GM21529 (cell line): ENCODE measurements at regions not wholly inside any gene's neighbourhood (a gene's known extent, or its start where the extent isn't known, plus 50 kb on each side); places are given as distances from the start of the nearest gene placed in this dataset.
"Not testable (repeated sequence)": the region's sequence is repeated elsewhere in the genome, so short reads cannot be mapped to it uniquely, and the experiment has no call there.

Experiments
- ATAC-seq: cut with Tn5 transposase; IDR thresholded peaks from one replicate; pipeline ENCODE4 v1.9.1; 2021; ENCODE audit not compliant: unreplicated experiment

DNA sequence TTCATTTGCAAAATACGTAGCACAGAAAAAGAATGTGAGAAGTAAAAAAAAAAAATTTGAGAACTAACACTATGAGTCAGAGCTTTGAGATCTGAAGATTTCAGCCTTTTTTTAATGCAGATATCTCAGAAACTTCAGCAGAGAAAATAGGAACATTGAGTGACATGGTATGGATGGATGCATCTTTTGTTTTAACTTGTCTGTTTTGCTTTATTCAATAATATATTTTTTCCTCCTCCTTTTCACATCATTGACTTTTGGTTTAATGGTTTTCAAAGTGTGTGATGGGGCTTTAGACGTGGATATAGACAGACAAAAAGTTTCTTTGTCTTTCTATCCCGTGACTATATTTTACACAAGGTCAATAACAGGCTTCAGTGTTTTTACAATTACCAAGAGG, 426.7 kb upstream of the FRG2C start:
- no peak for ATAC-seq

DNA sequence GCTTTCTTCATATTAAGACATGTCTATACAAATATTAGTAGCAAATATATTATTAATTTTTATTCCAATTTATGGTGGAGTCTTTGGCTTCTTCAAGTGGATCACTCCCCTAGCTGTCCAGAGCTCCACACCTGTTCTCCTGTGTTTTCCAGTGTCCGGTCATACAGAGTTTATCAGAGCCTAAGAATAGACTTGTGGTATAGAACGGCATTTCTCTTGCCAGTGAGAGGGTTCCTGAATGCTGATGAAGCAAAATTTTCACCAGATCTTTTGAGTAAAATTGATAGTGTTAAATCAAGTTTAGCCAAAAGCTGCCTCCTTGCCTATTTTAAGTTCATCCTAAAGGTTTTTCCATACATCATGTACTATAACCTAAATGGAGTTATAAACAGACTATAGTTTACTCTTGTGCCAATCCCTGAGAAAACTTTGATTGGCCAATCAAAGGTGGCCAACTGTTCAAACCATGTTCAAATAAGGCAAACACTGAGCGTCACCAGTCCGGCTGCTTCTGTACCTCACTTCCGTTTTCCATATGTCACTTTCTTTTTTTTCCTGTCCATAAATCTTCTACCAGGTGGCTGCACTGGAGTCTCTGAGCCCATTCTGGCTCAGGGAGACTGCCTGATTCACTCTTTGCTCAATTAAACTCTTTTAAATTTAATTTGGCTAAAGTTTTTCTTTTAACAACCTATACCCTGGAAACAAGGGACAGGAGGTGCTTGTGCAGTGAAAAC, 422.7 kb upstream of the FRG2C start:
- not testable (repeated sequence) for ATAC-seq

- no peak for ATAC-seq
These were observed 422.0 kb upstream of the FRG2C start for GRCh38 chr3:75242012-75242735.

DNA sequence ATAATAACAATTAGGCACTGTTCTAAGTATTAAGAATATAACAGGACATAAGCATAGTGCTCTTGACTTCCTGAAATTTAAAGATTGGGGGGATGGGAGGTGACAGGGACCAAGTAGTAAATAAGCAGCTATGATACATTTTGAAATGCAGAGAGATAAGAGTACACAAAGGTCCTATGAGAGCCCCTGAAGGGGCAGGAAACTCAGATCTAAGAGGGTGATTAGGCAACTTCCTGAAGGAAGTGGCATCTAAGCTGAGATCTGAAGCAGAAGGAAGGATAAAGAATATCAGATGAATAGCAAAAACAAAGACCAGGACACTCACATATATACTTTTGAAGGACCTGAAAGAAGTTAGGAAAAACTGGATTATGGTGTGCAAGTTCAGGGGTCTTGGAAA, 415.2 kb upstream of the FRG2C start:
- ATAC-seq: no peak

DNA sequence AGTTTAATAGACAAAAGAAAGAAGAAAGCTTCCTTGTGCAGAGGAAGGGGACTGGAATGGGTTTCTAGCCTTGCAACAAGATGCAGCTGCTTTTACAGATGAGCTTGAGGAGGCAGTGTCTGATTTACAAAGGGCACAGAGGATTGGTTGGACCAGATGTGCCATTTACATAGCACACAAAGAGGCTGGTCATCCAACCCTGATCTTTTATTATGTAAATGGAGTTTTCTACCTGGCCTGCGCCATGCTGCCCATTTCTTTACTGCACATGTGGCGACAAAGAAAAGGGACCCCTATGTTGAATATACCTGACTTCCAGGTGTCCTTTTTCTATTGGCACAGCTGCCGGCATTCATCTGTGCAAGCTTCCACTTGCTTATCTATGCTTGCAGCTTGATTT, 409.4 kb upstream of the FRG2C start:
- no peak for ATAC-seq

- not testable (repeated sequence) for ATAC-seq
These were observed 405.1 kb upstream of the FRG2C start for GRCh38 chr3:75258825-75259683.

DNA sequence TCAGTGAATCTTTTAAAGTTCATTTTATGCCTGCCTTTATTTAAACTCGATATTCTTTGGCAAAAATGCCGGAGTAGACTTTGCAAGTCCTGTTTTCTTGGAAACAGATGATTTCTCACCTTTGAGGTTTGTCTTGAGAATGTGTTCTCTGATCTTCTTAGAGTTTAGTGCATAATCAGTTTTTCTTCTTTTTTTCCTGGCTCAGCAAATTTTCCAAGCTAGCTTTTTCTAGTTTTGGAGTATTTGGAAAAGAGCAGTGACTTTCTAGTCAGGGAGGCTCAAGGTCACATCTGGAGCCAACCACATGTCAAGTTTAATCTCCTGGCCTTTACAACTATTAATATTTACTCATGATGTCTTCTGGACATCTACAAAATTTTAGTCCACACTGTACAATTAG, 403.2 kb upstream of the FRG2C start:
- ATAC-seq: not testable (repeated sequence)

GRCh38 chr3:75262661-75263060, 401.5 kb upstream of the FRG2C start:
- ATAC-seq: no peak

GRCh38 chr3:75265897-75266296, 398.2 kb upstream of the FRG2C start:
- ATAC-seq: no peak

GRCh38 chr3:75268576-75268975, 395.6 kb upstream of the FRG2C start:
- not testable (repeated sequence) for ATAC-seq

DNA sequence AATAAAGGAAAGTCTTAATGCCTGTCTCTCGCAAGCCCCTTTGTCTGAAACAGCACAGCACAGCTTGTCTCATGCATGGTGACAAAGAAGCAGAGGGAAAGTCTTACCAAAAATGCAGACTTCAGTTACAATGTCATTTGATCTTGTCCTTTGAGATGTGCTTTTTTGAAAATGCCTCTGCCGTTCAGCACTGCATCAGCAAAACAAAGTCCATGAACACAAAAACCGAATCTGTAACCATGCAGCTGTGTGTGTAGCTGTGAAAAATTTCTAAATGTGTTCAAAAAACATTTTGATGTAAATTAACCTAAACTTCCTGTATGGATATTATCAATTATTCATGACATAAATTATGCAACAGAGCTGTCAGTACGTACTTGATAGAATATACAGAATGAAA, 391.9 kb upstream of the FRG2C start:
- not testable (repeated sequence) for ATAC-seq

GRCh38 chr3:75272691-75273090, 391.4 kb upstream of the FRG2C start:
- no peak for ATAC-seq

DNA sequence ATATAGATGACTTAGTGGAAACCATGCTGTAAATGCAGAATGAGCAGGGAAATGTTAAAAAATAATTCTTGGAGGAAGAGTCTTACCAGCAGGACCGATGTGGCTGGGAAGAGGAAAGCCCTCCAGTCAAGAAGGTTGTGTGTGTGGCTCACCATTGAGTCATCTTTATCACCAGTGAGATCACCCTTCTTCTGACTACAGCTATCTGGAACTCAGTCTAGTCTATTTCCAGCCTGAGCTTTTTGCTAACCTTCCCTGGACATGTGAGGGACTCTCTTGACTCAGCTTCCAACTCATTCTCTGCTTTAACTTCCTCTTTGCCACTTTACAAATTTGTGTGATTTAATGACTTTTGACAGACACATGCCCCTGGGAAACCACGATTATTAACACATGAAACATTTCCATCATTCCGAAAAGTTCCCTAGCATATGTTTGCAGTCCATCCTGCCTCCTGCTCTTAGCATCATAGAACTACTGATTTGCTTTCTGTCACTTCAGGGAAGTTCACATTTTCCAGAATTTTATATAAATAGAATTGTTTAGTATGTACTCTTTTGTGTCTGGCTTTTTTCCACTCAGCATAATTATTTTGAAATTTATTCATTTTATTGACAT, 378.5 kb upstream of the FRG2C start:
- not testable (repeated sequence) for ATAC-seq

- not testable (repeated sequence) for ATAC-seq
These were observed 375.1 kb upstream of the FRG2C start for GRCh38 chr3:75288972-75289574.

DNA sequence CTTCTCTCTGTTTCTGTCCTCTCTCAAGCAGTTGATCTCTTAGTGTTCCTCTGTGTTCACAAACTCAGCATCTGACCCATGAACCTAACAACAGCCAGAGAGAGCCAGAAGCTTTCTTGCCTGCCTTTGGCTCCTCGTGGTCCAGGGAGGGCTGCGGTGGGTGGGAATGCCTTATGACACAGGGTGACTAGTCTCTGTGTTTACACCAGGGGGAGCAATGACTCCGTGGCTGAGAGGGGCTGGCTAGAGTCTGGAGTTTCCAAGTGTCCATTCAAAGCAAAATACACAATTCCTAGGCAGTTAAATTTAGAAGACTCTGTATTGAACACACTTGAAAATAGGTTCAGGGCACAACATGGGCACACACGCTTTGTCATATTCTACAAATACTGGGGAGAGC, 370.0 kb upstream of the FRG2C start:
- ATAC-seq: no peak

- no peak for ATAC-seq
These were observed 369.1 kb upstream of the FRG2C start for GRCh38 chr3:75295013-75295412.

DNA sequence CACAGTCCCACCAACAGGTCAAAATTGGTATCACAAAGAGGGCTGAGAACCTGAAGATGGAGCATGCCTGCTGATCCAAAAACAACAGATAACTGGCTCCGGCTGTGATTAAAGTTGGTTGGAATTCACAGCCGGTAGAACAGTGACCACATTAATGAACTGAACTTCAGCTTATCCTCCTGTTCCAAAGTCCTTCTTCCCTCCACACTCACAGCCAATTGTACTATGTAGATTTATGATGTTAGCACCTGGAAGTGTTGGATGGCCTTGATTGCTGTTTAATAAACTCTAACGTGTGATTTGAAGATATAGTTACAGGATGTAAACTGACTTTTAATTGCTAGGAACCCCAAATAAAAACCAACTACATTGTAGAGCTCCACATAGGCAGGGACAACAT, 367.3 kb upstream of the FRG2C start:
- ATAC-seq: no peak

DNA sequence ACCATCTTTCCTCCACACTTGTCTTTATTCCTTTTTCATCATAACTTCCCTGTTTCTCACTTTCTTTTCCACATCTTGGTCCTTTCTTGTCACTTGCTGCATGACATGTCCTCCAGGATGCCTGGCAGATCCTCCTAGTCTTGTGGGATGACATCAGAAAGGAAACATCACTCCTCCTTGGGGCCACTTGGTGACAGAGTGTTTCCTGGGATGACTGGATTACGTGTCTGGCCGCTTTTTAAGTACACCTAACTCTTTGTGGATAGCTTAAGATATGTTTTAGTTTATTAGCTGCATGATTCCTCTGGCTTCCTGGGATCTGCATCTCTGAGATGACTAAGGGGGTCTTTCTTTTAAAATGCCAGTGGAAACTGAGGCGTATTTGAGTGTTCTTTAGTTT, 363.5 kb upstream of the FRG2C start:
- ATAC-seq: no peak

DNA sequence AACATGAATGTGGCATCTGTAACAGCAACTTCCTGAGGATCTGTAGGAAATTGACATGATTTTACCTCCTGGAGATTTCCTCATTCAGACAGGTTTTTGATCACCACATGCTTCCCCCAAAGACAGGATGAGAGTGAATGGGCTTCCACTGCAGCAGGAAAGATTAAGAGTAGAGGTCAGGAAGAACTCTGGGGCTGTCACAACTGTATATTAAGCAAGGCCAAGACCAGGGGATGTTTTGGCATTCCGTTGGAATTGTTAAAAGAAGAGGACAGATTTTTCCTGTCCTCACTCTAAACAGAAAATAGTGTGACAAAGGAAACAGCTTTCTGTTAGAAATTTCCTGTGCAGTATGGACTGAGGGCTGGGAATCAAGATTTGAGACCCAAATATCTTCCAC, 363.1 kb upstream of the FRG2C start:
- ATAC-seq: not testable (repeated sequence)

DNA sequence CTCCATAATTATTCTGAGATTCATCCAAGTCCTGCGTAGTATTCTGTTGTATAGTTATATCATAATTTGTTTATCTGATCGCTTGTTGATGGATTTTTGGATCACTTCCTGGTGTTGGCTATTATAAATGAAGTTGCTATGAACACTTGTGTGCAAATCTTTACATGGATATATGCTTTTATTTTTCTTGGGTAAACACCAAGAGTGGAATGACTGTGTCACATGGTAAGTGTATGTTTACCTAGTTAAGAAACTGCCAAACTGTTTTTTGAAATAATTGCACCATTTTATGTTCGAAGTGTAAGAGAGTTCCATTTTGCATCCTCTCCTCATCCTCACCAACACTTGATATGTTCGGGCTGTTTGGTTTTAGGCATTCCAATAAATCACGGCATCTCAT, 360.4 kb upstream of the FRG2C start:
- no peak for ATAC-seq

GRCh38 chr3:75305901-75306300, 358.2 kb upstream of the FRG2C start:
- ATAC-seq: no peak
